Caco-2 (cell line): ENCODE measurements at regions not wholly inside any gene's neighbourhood (a gene's known extent, or its start where the extent isn't known, plus 50 kb on each side); places are given as distances from the start of the nearest gene placed in this dataset.

Source experiments
- BruUV-seq: library from RNA; stranded (reverse); fragments of 400-500 nt; replicated peaks from 2 replicates; lab custom pipeline; 2021; lab: Mats Ljungman, UMichigan
- CTCF ChIA-PET: fragments of 300-600 bp; sonication (Branson Sonifier 250); formaldehyde crosslinking; loops from one replicate; lab custom pipeline; 2022; ENCODE audit warnings: antibody characterized with exemption; lab: Charles Lee
- POLR2A ChIA-PET: fragments of 300-600 bp; sonication (Branson Sonifier 250); formaldehyde crosslinking; loops from one replicate; lab custom pipeline; 2022; ENCODE audit warnings: antibody characterized with exemption; lab: Charles Lee
- DNase-seq, 2 experiments: peaks; one replicate each; pipeline versions ENCODE4 v3.0.0 to v3.0.0-alpha.2; 2020 to 2022
- H3K27me3 ChIP-seq: replicated peaks from 2 replicates; pipeline ENCODE4 v1.6.0; 2011; ENCODE audit warnings: low read length; ENCODE audit not compliant: control insufficient read depth, insufficient read depth
- H3K36me3 ChIP-seq: 2 replicates; pipeline ENCODE4 v1.5.1; 2011; ENCODE audit warnings: low read length; ENCODE audit not compliant: control insufficient read depth, insufficient read depth
- H3K4me1 ChIP-seq: fragments of 250-450 bp; sonication (Bioruptor Pico); 2 replicates; pipeline ENCODE4 v1.5.1; 2020; ENCODE audit warnings: mild to moderate bottlenecking
- H3K4me3 ChIP-seq: 2 replicates; pipeline ENCODE4 v1.5.1; 2011; ENCODE audit warnings: low read depth, mild to moderate bottlenecking, control low read depth, low read length
- H3K9me3 ChIP-seq: fragments of 250-450 bp; sonication (Bioruptor Pico); 2 replicates; pipeline ENCODE4 v1.5.1; 2020; ENCODE audit warnings: mild to moderate bottlenecking, moderate library complexity
- H3K27ac Mint-ChIP-seq: one replicate; pipeline ENCODE4 v1.8.0; 2022; ENCODE audit warnings: mixed read lengths; ENCODE audit not compliant: unreplicated experiment
- H3K27me3 Mint-ChIP-seq: one replicate; pipeline ENCODE4 v1.8.0; 2022; ENCODE audit warnings: mixed read lengths; ENCODE audit not compliant: insufficient read depth, unreplicated experiment
- H3K36me3 Mint-ChIP-seq: one replicate; pipeline ENCODE4 v1.8.0; 2022; ENCODE audit warnings: mild to moderate bottlenecking, mixed read lengths; ENCODE audit not compliant: insufficient read depth, unreplicated experiment
- H3K4me1 Mint-ChIP-seq: one replicate; pipeline ENCODE4 v1.8.0; 2022; ENCODE audit warnings: low read depth, mixed read lengths; ENCODE audit not compliant: unreplicated experiment
- H3K4me3 Mint-ChIP-seq: one replicate; pipeline ENCODE4 v1.8.0; 2022; ENCODE audit warnings: mild to moderate bottlenecking, moderate library complexity, mixed read lengths; ENCODE audit not compliant: unreplicated experiment
- H3K9me3 Mint-ChIP-seq: one replicate; pipeline ENCODE4 v1.8.0; 2022; ENCODE audit warnings: mixed read lengths; ENCODE audit not compliant: unreplicated experiment
- intact Hi-C: fragments of 100-400 bp; cut with micrococcal nuclease; formaldehyde crosslinking; loops from one replicate; pipeline ENCODE4 v1.10.0; 2022; ENCODE audit not compliant: unreplicated experiment
- TF ChIP-seq, protein P1 (sequence below), 2 experiments: fragments of 200-600 bp in 1 of 2; IDR thresholded peaks; 1 replicate in 1 of 2; 2 replicates in 1 of 2; pipeline versions ENCODE4 v1.5.1 to v1.8.0; 2011 to 2022; ENCODE audit warnings: antibody characterized with exemption in 1 of 2, control low read depth in 1 of 2, inconsistent platforms in 1 of 2, low read depth in 1 of 2, low read length in 1 of 2, mild to moderate bottlenecking in 1 of 2, moderate library complexity in 1 of 2; ENCODE audit not compliant: insufficient read depth in 1 of 2, severe bottlenecking in 1 of 2, unreplicated experiment in 1 of 2

- TF ChIP-seq, protein P1, sequence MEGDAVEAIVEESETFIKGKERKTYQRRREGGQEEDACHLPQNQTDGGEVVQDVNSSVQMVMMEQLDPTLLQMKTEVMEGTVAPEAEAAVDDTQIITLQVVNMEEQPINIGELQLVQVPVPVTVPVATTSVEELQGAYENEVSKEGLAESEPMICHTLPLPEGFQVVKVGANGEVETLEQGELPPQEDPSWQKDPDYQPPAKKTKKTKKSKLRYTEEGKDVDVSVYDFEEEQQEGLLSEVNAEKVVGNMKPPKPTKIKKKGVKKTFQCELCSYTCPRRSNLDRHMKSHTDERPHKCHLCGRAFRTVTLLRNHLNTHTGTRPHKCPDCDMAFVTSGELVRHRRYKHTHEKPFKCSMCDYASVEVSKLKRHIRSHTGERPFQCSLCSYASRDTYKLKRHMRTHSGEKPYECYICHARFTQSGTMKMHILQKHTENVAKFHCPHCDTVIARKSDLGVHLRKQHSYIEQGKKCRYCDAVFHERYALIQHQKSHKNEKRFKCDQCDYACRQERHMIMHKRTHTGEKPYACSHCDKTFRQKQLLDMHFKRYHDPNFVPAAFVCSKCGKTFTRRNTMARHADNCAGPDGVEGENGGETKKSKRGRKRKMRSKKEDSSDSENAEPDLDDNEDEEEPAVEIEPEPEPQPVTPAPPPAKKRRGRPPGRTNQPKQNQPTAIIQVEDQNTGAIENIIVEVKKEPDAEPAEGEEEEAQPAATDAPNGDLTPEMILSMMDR (IDR thresholded peaks at IDR 0.05; ENCODE audit: insufficient read depth in 1 of 2, low read depth in 1 of 2, low read length in 1 of 2, severe bottlenecking in 1 of 2, unreplicated experiment in 1 of 2), result no peak
- CTCF ChIA-PET, result no interaction called here
Observed at GRCh38 chr2:6474161-6475140, 391.3 kb downstream of the CMPK2 start.

DNA sequence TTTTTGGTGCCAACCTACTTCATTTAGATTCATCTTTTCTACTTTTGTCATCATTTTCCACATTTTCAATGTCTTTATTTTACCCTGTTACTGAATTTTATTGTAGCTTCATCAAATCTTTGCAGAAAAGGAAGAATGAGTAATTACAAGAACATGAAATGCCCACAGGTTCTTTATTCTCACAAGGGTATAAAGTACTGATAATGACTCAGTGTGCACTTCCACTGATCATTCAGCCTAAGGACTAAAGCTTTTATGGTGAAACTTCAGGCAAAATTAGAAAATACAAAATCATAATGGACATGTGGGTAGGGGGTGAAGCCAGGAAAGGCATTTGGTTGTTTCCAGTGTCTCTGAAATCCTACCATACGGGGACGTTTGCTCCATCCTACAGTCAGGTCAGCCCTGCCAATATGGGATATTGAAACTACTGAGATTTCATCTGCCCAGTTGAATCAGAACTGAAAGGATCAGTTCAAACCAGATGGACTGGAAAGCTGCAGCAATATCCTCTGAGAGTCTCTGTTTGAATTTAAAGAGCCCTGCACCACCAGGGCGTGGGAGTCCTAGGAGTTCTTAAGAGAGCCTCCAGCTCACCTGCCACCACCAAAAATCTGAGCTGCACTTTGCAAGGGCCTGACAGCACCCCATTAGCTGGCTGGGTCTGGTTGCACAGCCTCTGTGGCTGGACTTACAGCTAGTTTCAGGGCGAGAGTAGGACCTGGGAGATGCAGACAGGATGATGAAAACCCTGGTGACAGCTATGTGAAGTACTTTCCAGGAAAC, 390.4 kb downstream of the CMPK2 start:
- no TSS peak for BruUV-seq
- no peak overlapping the region for H3K27ac Mint-ChIP-seq
- no peak for DNase-seq
- CTCF ChIA-PET, result no interaction called here
- H3K36me3 ChIP-seq, result no peaks in the 10 kb centered on the region
- H3K27me3 ChIP-seq, result no peaks in the 10 kb centered on the region
- intact Hi-C loops, result no loop called here
- H3K4me1 Mint-ChIP-seq, result no peaks in the 10 kb centered on the region
- no peak overlapping the region for H3K4me3 ChIP-seq
- no peaks in the 10 kb centered on the region for H3K9me3 ChIP-seq
- TF ChIP-seq, protein P1 (IDR thresholded peaks at IDR 0.05; ENCODE audit: insufficient read depth in 1 of 2, low read depth in 1 of 2, low read length in 1 of 2, severe bottlenecking in 1 of 2, unreplicated experiment in 1 of 2), result no peak
- H3K36me3 Mint-ChIP-seq, result no peaks in the 10 kb centered on the region
- no peak overlapping the region for H3K4me3 Mint-ChIP-seq
- no peaks in the 10 kb centered on the region for H3K27me3 Mint-ChIP-seq
- POLR2A ChIA-PET, result no interaction called here
- H3K4me1 ChIP-seq, result no peaks in the 10 kb centered on the region
- H3K9me3 Mint-ChIP-seq, result peaks cover 16% of the 10 kb centered on the region

More at GRCh38 chr2:6474161-6475140, 391.3 kb downstream of the CMPK2 start:
- Mint-ChIP-seq H3K36me3 (no peaks in the 10 kb centered on the region), H3K4me1 (no peaks in the 10 kb centered on the region), H3K27me3 (no peaks in the 10 kb centered on the region), H3K4me3 (no peak overlapping the region), H3K27ac (no peak overlapping the region), H3K9me3 (peaks cover 11% of the 10 kb centered on the region)
- H3K4me3 ChIP-seq, result no peak overlapping the region
- H3K4me1 ChIP-seq, result no peaks in the 10 kb centered on the region
- H3K36me3 ChIP-seq, result no peaks in the 10 kb centered on the region
- no TSS peak for BruUV-seq
- no peaks in the 10 kb centered on the region for H3K9me3 ChIP-seq
- H3K27me3 ChIP-seq, result no peaks in the 10 kb centered on the region
- no peak for DNase-seq
- intact Hi-C loops, result no loop called here
- POLR2A ChIA-PET, result no interaction called here

DNA sequence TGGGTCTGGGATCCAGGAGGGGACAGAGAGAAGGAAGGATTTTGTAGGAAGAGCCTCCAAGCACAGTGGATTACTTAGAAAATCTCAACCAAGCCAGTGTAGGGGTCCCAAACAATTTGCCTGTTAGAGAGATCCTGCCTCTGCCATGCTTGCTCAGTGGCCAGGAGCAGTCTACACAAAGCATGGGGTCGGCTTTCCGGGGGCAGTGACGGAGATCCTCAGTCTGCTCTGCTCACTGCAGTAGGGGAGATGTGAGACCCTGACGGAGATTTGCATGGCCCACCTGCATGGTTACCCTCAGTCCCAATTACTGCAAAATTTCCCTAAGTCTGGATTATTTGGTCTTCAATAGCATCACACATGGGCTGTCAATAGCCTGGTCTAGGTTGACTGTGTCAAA, 385.2 kb downstream of the CMPK2 start:
- Histone ChIP-seq H3K9me3 (no peaks in the 10 kb centered on the region), H3K36me3 (no peaks in the 10 kb centered on the region), H3K4me3 (no peak overlapping the region), H3K4me1 (no peaks in the 10 kb centered on the region), H3K27me3 (no peaks in the 10 kb centered on the region)
- no peak overlapping the region for H3K4me3 Mint-ChIP-seq
- no peak overlapping the region for H3K27ac Mint-ChIP-seq
- H3K9me3 Mint-ChIP-seq, result peaks cover 35% of the 10 kb centered on the region
- ChIA-PET CTCF (no interaction called here), POLR2A (no interaction called here)
- no TSS peak for BruUV-seq
- no peaks in the 10 kb centered on the region for H3K27me3 Mint-ChIP-seq
- DNase-seq, result no peak
- no peaks in the 10 kb centered on the region for H3K4me1 Mint-ChIP-seq
- intact Hi-C loops, result no loop called here
- TF ChIP-seq, protein P1 (IDR thresholded peaks at IDR 0.05; ENCODE audit: insufficient read depth in 1 of 2, low read depth in 1 of 2, low read length in 1 of 2, severe bottlenecking in 1 of 2, unreplicated experiment in 1 of 2), result no peak
- H3K36me3 Mint-ChIP-seq, result no peaks in the 10 kb centered on the region
